Effector CD8-positive, alpha-beta T cell (primary cell): ENCODE measurements at regions not wholly inside any gene's neighbourhood (a gene's known extent, or its start where the extent isn't known, plus 50 kb on each side); places are given as distances from the start of the nearest gene placed in this dataset.

Experiments used
- DNase-seq: peaks from one replicate; lab custom pipeline; 2025; lab: John Stamatoyannopoulos, UW

GRCh38 chr11:15539645-15540044 is 424.9 kb downstream of the INSC start:
- no peak for DNase-seq

DNA sequence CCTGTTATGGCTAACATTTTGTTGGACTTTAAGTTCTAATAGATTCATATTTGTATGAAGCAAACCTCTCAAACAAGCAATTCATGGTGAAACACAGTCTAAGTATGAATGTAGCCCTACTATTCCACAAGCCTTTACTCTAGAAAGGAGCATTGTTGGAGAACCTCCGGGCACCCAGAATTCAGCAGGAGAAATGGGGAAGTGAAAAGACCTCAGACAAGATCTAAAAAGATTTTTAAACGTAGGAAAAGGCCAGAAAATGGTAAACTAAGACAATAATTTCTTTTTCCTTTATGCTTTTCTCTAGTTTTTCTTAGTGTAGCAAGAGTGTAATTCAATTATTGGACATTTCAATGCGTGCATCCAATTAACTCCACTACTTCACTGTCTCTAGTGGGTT is 426.4 kb downstream of the INSC start:
- DNase-seq: no peak

- DNase-seq: no peak
Measured at GRCh38 chr11:15544353-15544752, 429.6 kb downstream of the INSC start.

GRCh38 chr11:15547685-15548084 is 433.0 kb downstream of the INSC start:
- no peak for DNase-seq

DNA sequence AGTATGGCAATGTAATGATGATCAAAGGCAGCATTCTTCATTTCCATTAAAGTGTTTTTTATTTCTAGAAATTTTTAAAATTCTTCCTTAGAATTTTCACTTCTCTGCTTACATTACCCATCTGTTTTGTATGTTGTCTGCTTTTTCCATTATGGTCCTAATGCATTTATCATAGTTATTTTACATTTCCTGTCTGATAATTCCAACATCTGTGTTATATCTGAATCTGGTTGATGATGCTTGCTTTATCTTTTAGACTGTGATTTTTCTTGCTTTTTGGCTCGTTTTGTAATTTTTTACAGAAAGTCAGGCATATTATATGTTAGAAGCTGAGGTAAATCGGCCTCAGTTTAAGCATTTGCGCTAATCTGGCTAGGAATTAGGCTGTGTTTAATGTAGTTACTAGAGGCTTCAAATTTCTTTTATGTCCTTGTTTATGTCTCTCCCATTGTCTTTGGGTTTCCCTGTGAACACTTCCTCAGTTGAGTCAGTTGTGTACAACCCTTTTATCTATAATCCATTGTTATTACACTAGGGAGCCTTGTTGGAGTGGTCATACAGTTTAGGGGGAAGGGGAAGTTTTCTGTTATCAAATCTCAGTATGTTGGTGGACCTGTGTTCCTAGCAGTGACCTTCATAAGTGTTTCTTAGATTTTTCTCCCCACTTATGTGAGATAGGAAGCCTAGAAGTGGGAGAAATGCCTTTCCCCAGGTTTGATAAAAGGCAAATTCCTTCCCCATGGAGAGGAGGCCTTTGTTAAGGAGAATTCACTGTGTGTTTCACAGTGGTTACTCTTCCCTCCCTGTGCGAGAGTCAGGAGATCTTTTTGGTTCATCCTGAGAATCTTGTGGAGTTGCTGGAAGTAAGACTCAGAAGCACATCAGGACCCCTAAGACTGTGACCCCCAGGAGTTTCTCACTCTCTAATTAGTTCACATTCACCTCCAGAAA is 437.5 kb downstream of the INSC start:
- no peak for DNase-seq

GRCh38 chr11:15555161-15555560 is 440.4 kb downstream of the INSC start:
- DNase-seq: no peak

DNA sequence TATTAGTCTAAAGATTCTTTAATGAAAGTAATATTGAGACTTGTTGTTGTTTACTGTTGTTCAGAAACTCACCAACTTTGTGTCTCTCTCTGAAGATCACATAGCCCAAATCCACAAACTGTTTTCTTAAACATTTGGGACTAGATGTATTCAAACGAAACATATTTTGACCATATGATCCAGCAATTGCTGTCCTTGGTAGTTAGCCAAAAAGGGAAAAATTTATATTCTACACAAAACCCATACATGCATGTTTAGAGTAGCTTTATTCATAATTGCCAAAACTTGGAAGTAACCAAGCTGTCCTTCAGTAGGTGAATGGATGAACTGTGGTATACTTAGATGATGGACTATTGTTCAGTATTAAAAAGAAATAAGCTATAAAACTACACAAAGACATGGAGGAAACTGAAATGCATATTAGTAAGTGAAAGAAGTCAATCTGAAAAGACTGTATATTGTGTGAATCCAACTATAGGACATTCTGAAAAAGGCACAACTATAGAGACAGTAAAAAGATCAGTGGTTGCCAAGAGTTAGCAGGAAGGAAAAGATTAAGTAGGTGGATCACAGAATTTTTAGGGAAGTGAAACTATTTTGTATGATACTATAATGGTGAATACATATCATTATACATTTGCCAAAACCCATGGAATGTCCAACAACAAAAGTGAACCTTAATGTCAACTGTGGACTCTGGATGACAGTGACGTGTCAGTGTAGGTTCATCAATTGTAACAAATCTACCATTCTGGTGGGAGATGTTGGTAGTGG is 442.9 kb downstream of the INSC start:
- no peak for DNase-seq

DNA sequence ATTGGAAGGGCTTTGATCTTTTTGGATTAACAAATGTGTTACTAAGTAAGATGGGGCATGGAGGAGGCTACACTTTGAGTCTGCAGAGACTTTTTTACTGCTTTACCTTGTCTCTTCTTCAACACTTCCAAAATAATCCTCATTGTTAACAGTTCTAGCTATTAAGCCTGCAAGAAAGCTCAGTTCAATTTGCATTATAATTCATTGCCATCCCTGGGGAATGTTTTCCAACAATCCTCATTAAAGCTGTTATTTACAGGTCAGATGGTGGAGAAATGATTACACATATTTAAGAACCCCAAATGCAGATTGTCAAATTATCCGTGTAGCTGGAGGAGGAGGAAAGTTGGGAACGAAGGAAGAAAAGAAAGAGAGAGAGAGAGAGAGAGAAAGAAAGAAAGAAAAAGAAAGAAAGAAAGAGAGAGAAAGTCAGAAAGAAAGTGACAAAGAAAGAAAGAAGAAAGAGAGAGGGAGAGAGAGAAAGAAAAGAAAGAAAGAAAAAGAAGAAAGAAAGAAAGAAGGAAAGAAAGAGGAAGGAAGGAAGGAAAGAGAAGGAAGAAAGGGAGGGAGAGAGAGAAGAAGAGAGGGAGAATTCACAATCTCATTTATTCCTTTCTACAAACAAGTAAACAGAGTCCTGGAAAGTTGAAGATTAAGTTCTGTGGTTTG is 443.9 kb downstream of the INSC start:
- DNase-seq: no peak

- DNase-seq: no peak
Measured at GRCh38 chr11:15560689-15561467, 446.2 kb downstream of the INSC start.

DNA sequence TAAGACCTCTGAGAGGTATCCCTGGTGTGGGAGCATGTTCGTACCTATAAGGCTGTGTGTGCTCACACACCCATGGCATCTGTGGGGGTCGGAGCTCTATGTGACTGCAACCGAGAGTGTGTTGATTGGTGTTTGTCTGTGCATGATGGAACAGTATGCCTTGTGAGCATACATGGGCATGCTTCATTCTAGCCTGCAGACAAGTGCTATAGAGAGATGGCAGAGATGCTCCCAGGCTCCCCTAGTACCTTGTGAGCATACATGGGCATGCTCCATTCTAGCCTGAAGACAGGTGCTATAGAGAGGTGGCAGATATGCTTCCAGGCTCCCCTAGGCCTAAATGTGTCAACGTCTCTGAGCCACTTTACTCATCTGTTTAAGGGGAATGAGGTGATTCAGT is 447.5 kb downstream of the INSC start:
- DNase-seq: no peak

DNA sequence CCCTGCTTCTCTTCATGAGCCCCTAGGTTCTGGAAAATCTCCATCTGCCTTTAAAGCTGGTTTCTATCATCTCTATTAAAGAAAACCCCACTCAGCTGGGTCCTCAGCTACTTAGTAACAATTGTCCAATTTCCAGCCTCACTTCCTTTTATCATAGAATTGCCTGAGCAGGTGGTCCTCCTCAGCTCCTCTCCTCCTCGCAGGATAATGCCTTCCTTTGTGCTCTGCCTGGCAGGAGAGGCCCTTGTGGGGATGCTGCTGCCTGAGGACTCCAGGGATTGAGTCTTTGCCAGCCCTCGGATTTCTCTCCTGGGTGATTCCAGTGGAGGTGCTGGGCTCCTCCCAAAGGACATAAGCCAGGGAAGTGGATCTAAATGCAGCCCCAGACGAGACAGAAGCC is 448.3 kb downstream of the INSC start:
- no peak for DNase-seq

GRCh38 chr11:15565880-15566279 is 451.2 kb downstream of the INSC start:
- no peak for DNase-seq

DNA sequence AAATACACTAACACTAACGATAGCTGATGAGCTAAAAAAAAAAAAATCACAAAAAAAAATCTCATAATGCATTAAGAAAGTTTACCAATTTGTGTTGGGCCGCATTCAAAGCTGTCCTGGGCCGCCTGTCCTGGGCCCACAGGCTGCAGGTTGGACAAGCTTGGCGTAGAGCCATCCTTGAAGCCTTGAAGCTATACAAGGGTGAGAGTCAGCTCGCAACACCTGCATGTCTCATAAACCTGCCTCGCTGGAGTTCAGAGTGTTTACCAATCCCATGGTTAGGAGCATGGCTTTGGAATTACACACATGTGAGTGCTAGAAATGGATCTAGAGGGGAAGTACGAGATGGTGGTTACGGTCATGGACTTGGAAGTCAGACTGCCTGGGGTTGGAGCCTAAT is 453.7 kb downstream of the INSC start:
- no peak for DNase-seq

DNA sequence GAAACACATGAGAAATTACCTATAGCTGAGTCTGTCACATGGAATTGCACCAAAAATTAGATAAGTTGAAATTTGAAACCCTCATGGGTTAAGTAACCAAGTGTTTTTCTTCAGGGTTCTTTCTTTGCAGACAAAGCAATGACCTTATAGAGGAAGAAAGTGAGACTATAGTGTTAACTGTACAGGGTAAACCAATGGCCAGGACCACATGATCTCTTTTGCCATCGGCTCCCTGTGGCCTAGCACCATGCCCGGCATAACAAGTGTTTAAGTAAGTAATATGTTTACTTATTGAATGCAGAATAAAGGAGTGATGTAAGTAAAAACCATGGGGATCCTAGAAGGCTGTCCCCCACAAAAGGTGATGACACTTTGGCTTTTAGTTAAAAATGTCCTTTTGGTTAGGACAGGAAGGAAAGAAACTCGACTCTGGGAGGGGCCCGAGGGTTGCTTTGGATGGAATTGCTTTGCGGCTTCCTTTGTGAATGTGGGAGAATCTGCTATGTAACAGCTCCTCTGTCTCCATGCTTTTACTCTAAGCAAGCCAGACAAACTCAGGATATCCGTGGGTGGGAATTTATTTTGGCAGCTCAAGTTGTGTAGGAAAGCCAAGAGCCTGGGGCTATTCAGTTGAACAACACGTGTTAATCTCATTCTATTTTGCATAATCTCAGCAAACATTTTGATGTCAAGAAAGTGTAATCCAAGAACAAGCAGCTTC is 454.7 kb downstream of the INSC start:
- no peak for DNase-seq

- no peak for DNase-seq
Measured at GRCh38 chr11:15575409-15575808, 460.7 kb downstream of the INSC start.

DNA sequence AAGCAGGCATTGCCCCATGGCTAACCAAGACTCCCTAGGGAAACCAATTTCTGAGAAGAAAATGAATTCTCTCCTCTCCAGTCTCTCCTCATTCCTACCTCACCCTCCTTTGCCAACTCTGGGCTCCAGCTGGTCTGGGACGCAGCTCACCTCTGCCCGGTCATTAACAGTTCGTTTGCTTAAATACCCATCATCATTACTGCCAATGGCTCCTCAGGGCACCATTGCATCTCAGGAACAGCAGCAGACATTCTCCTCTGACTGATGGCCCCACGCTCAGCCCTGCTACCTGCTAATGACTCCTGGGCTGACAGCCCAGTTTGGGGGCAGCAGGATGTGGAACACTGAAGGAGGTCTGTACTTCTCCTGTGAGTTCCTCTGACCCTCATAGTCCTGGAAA is 462.0 kb downstream of the INSC start:
- no peak for DNase-seq

GRCh38 chr11:15577519-15577918 is 462.8 kb downstream of the INSC start:
- DNase-seq: no peak

- no peak for DNase-seq
Measured at GRCh38 chr11:15579287-15580001, 464.7 kb downstream of the INSC start.

GRCh38 chr11:15580056-15580774 is 465.5 kb downstream of the INSC start:
- no peak for DNase-seq

- no peak for DNase-seq
Measured at GRCh38 chr11:15580775-15581095, 466.0 kb downstream of the INSC start.
